Trophoblast cell (in vitro differentiated cells and primary cell): ENCODE measurements at regions not wholly inside any gene's neighbourhood (a gene's known extent, or its start where the extent isn't known, plus 50 kb on each side); places are given as distances from the start of the nearest gene placed in this dataset.

Source experiments
- DNase-seq, 2 donors: peaks; one replicate each; pipeline ENCODE4 v3.0.0-alpha.2; 2016
- H2AFZ ChIP-seq: 2 replicates; pipeline ENCODE4 v1.6.1; 2013; ENCODE audit warnings: low read length, moderate library complexity, mild to moderate bottlenecking; ENCODE audit not compliant: insufficient read depth, poor library complexity
- H2AK5ac ChIP-seq: 2 replicates; pipeline ENCODE4 v1.6.1; 2013; ENCODE audit warnings: mild to moderate bottlenecking, low read length
- H2BK120ac ChIP-seq: 2 replicates; pipeline ENCODE4 v1.6.1; 2013; ENCODE audit warnings: low read length, mild to moderate bottlenecking, moderate library complexity; ENCODE audit not compliant: insufficient read depth, poor library complexity
- H2BK12ac ChIP-seq: 2 replicates; pipeline ENCODE4 v1.6.1; 2013; ENCODE audit warnings: mild to moderate bottlenecking, low read length, moderate library complexity
- H2BK5ac ChIP-seq: 2 replicates; pipeline ENCODE4 v1.6.1; 2013; ENCODE audit warnings: low read length, low read depth, moderate library complexity, mild to moderate bottlenecking; ENCODE audit not compliant: poor library complexity
- H3K14ac ChIP-seq: 2 replicates; pipeline ENCODE4 v1.6.1; 2013; ENCODE audit warnings: mild to moderate bottlenecking, low read length
- H3K18ac ChIP-seq: 2 replicates; pipeline ENCODE4 v1.6.1; 2013; ENCODE audit warnings: mild to moderate bottlenecking, low read length
- H3K23ac ChIP-seq: 2 replicates; pipeline ENCODE4 v1.6.1; 2013; ENCODE audit warnings: low read length
- H3K27ac ChIP-seq: 2 replicates; pipeline ENCODE4 v1.5.1; 2013; ENCODE audit warnings: low read depth, mild to moderate bottlenecking, inconsistent platforms, low read length, moderate library complexity
- H3K27me3 ChIP-seq: 2 replicates; pipeline ENCODE4 v1.6.1; 2013; ENCODE audit warnings: inconsistent platforms, mild to moderate bottlenecking, low read length, moderate library complexity; ENCODE audit not compliant: insufficient read depth
- H3K36me3 ChIP-seq, 2 experiments: 1 replicate in 1 of 2; 2 replicates in 1 of 2; pipeline ENCODE4 v1.6.1; 2013; ENCODE audit warnings: low read length in 2 of 2, mild to moderate bottlenecking in 2 of 2, moderate library complexity in 1 of 2; ENCODE audit not compliant: insufficient read depth in 2 of 2, control insufficient read depth in 1 of 2
- H3K4ac ChIP-seq: 2 replicates; pipeline ENCODE4 v1.6.1; 2013; ENCODE audit warnings: low read depth, mild to moderate bottlenecking, low read length, moderate library complexity
- H3K4me1 ChIP-seq, 2 experiments: 1 replicate in 1 of 2; 2 replicates in 1 of 2; pipeline ENCODE4 v1.6.1; 2013; ENCODE audit warnings: low read length in 2 of 2, mild to moderate bottlenecking in 2 of 2, moderate library complexity in 1 of 2; ENCODE audit not compliant: insufficient read depth in 2 of 2, control insufficient read depth in 1 of 2
- H3K4me2 ChIP-seq: 2 replicates; pipeline ENCODE4 v1.6.1; 2013; ENCODE audit warnings: inconsistent platforms, mild to moderate bottlenecking, low read length, moderate library complexity
- H3K4me3 ChIP-seq: 2 replicates; pipeline ENCODE4 v1.5.1; 2013; ENCODE audit warnings: mild to moderate bottlenecking, low read depth, low read length, inconsistent platforms
- H3K79me1 ChIP-seq: one replicate; pipeline ENCODE4 v1.6.1; 2013; ENCODE audit warnings: low read length
- H3K79me2 ChIP-seq: 2 replicates; pipeline ENCODE4 v1.6.1; 2013; ENCODE audit warnings: low read length, mild to moderate bottlenecking; ENCODE audit not compliant: control insufficient read depth, insufficient read depth, poor library complexity
- H3K9ac ChIP-seq: 2 replicates; pipeline ENCODE4 v1.6.1; 2013; ENCODE audit warnings: mild to moderate bottlenecking, low read length
- H3K9me3 ChIP-seq: 2 replicates; pipeline ENCODE4 v1.6.1; 2013; ENCODE audit warnings: low read depth, mild to moderate bottlenecking, control low read depth, inconsistent platforms, low read length; ENCODE audit not compliant: insufficient read depth
- H4K12ac ChIP-seq: 2 replicates; pipeline ENCODE4 v1.6.1; 2013; ENCODE audit warnings: low read depth, mild to moderate bottlenecking, low read length, moderate library complexity
- H4K8ac ChIP-seq: 2 replicates; pipeline ENCODE4 v1.6.1; 2013; ENCODE audit warnings: low read depth, mild to moderate bottlenecking, low read length, moderate library complexity
- H4K91ac ChIP-seq: one replicate; pipeline ENCODE4 v1.6.1; 2013; ENCODE audit warnings: low read depth, mild to moderate bottlenecking, low read length, moderate library complexity
- WGBS: extraction: QIAGEN DNeasy Blood & Tissue Kit; methylation state at CpG from one replicate; pipeline ENCODE4 v1.1.7; 2013; ENCODE audit warnings: missing lambda C conversion rate; ENCODE audit not compliant: insufficient read length, insufficient coverage; ENCODE audit errors: extremely low coverage; 5-methylcytosine and 5-hydroxymethylcytosine counted together

DNA sequence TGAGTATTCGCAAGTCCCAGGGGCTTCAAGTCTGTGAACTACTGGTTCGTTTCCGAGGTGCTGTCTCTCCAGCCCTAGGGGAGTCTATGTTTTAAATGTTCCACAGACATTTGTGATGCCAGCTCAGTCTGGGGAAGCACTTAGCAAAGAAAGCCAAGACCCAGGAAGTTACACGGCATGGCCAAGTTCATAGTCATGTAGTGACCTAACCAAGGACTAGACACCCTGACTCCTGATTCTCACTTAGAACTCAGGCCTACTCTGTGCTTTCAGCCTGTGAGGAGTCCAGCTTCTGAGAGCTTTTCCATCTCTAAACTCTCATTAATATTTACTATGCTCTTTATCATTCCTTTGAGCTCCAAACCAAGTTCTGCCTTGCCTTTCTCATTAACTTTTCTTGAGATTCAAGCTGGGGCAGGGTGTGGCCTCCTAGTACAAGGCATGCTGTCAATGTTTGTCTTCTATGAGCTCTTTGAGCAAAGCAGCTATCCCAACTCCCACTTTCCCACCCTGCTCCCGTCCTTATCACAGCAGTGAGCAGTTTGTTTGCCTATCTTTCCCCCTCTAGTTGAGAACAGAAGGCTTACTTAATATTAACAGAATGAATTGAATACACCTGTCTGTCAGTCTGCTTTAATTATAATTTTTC is 105.4 kb upstream of the FAM9C start:
- Histone ChIP-seq H3K4me3 (no peak overlapping the region), H4K91ac (no peak overlapping the region), H3K36me3 (peaks cover 0 to 2% of the 10 kb centered on the region in 2 experiments), H2AFZ (no peak overlapping the region), H3K27ac (no peak overlapping the region), H3K9ac (no peak overlapping the region), H3K14ac (no peak overlapping the region), H3K79me1 (peaks cover 3% of the 10 kb centered on the region), H4K12ac (no peak overlapping the region), H3K4me1 (no peaks in the 10 kb centered on the region), H4K8ac (no peak overlapping the region), H2AK5ac (no peak overlapping the region), H3K4me2 (no peak overlapping the region), H3K18ac (no peak overlapping the region), H2BK120ac (no peak overlapping the region), H3K79me2 (no peaks in the 10 kb centered on the region), H3K23ac (no peak overlapping the region), H3K9me3 (peaks cover 2% of the 10 kb centered on the region), H3K4ac (no peak overlapping the region), H2BK12ac (peak overlapping the region; percentile 58), H3K27me3 (no peaks in the 10 kb centered on the region), H2BK5ac (no peak overlapping the region)
- DNase-seq: no peak
- WGBS: no CpG with 5 or more reads among the region's 5 CpGs

DNA sequence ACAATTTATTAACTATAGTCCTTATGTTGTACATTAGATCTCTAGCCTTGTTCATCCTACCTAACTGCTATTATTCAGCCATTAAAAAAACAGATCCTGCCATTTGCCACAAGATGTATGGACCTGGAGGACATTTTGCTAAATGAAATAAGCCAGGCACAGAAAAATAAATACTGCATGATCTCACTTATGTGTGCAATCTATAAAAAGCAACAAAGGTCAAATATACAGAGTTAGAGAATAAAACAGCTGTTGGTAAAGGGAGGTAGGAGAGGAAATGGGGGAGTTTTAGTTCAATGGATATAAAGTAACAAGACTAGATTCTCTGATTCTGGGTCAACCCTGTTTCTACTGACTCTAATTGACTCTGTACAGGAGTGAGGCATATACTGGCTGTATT is 103.3 kb upstream of the FAM9C start:
- H2AFZ ChIP-seq: no peak overlapping the region
- DNase-seq: no peak
- H2BK5ac ChIP-seq: no peak overlapping the region
- H3K18ac ChIP-seq: no peak overlapping the region
- no peak overlapping the region for H4K8ac ChIP-seq
- no peaks in the 10 kb centered on the region for H3K79me2 ChIP-seq
- no peaks in the 10 kb centered on the region for H3K27me3 ChIP-seq
- H3K4me1 ChIP-seq: no peaks in the 10 kb centered on the region
- H3K4ac ChIP-seq: no peak overlapping the region
- H3K4me3 ChIP-seq: no peak overlapping the region
- no peak overlapping the region for H3K27ac ChIP-seq
- H2BK12ac ChIP-seq: no peak overlapping the region
- peaks cover 2% of the 10 kb centered on the region for H3K9me3 ChIP-seq
- H3K9ac ChIP-seq: no peak overlapping the region
- H3K14ac ChIP-seq: no peak overlapping the region
- no peak overlapping the region for H4K91ac ChIP-seq
- H2BK120ac ChIP-seq: no peak overlapping the region
- H2AK5ac ChIP-seq: no peak overlapping the region
- H3K23ac ChIP-seq: no peak overlapping the region
- H3K79me1 ChIP-seq: peaks cover 3% of the 10 kb centered on the region
- H3K36me3 ChIP-seq: peaks cover 0 to 2% of the 10 kb centered on the region in 2 experiments
- H4K12ac ChIP-seq: no peak overlapping the region
- no peak overlapping the region for H3K4me2 ChIP-seq

DNA sequence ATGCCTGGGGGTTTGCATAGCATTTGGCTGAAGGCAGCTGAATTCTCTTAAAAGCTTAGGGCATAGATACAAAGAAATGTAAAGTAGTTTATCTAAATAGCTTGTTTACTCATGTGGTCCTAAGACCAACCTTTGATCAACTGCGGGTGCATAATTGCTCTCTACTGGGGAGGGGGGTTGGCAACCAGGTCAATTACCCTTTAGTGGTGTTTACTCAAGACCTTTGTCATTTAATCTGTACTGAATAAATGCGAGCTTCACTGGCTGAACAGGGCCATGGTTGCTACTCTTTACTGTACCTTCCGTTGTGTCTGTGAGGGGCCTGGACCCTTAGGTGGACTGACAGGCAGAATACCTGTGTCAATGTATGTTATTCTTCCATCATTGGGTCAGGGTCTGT is 102.7 kb upstream of the FAM9C start:
- no peak overlapping the region for H3K4me3 ChIP-seq
- H2AFZ ChIP-seq: no peak overlapping the region
- H3K9me3 ChIP-seq: peaks cover 2% of the 10 kb centered on the region
- no peaks in the 10 kb centered on the region for H3K79me2 ChIP-seq
- no peak overlapping the region for H3K4me2 ChIP-seq
- peaks cover 3% of the 10 kb centered on the region for H3K79me1 ChIP-seq
- H2BK12ac ChIP-seq: no peak overlapping the region
- no peak overlapping the region for H3K4ac ChIP-seq
- no peak overlapping the region for H4K12ac ChIP-seq
- no peaks in the 10 kb centered on the region for H3K27me3 ChIP-seq
- no peak overlapping the region for H4K8ac ChIP-seq
- no peak overlapping the region for H3K23ac ChIP-seq
- H2AK5ac ChIP-seq: no peak overlapping the region
- H3K27ac ChIP-seq: no peak overlapping the region
- H3K9ac ChIP-seq: no peak overlapping the region
- no peak for DNase-seq
- H2BK120ac ChIP-seq: no peak overlapping the region
- WGBS: no CpG with 5 or more reads among the region's 3 CpGs
- peaks cover 0 to 2% of the 10 kb centered on the region in 2 experiments for H3K36me3 ChIP-seq
- H4K91ac ChIP-seq: no peak overlapping the region
- H3K14ac ChIP-seq: no peak overlapping the region
- H2BK5ac ChIP-seq: no peak overlapping the region
- H3K4me1 ChIP-seq: no peaks in the 10 kb centered on the region
- no peak overlapping the region for H3K18ac ChIP-seq

DNA sequence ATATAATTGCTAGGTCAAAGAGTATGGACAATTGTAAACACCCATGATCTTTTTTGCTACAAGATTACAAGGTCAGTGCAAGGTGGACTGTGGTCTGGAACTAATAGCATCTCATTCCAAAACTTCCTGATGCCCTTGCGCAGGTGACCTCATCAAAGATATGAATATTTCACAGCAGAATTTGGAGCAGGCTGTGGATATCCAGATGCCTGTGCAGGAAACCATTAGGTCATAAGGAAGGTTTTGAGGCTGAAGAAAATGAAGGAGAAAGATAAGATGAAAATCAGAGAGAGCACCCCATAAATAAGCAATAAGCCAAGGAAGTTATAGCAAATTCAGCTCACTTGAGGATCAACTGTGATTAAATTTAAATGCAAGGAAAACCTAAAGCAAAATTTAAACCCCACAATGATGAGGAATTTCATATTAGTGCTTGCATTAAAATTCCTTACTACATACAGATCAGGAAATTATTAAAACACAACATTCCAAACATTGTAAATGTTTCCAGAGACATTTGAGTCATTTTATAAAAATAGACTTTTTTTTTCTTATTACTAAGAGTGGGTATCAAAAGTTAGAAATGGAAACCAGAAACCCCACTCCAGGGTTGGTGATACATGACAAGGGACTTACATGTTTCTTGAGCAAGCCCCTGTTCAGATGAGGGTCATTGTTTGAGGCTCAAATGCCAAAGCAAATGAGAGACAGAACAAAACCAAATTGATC is 100.7 kb upstream of the FAM9C start:
- Histone ChIP-seq H3K18ac (no peak overlapping the region), H3K23ac (no peak overlapping the region), H3K79me2 (no peaks in the 10 kb centered on the region), H4K8ac (no peak overlapping the region), H3K14ac (no peak overlapping the region), H2AK5ac (no peak overlapping the region), H3K4me3 (no peak overlapping the region), H2BK120ac (no peak overlapping the region), H2BK5ac (no peak overlapping the region), H3K27ac (no peak overlapping the region), H2AFZ (no peak overlapping the region), H4K91ac (no peak overlapping the region), H3K79me1 (no peaks in the 10 kb centered on the region), H3K4ac (no peak overlapping the region), H3K36me3 (peaks cover 0 to 2% of the 10 kb centered on the region in 2 experiments), H3K4me2 (no peak overlapping the region), H3K9ac (no peak overlapping the region), H2BK12ac (no peak overlapping the region), H3K27me3 (no peaks in the 10 kb centered on the region), H3K9me3 (peaks cover 2% of the 10 kb centered on the region), H4K12ac (no peak overlapping the region), H3K4me1 (no peaks in the 10 kb centered on the region)
- DNase-seq: no peak
- WGBS: no CpG with 5 or more reads among the region's 1 CpG
